ENCODE measurements at regions not wholly inside any gene's neighbourhood (a gene's known extent, or its start where the extent isn't known, plus 50 kb on each side); places are given as distances from the start of the nearest gene placed in this dataset.

- no peak for TF ChIP-seq EZH2phosphoT487 (IDR thresholded peaks at IDR 0.05; ENCODE audit: low read length)
- TF ChIP-seq CTCF (IDR thresholded peaks at IDR 0.05; ENCODE audit: low read length) = no peak
- no peak for TF ChIP-seq EZH2 (optimal IDR thresholded peaks at IDR 0.05; ENCODE audit: low read depth, low read length)
Observed at GRCh38 chr1:79287982-79288381, 281.5 kb upstream of the ADGRL4 start.

All from MM.1S (cell line).